Caki2 (cell line): ENCODE measurements at regions not wholly inside any gene's neighbourhood (a gene's known extent, or its start where the extent isn't known, plus 50 kb on each side); places are given as distances from the start of the nearest gene placed in this dataset.
A peak's percentile ranks its signal among the peaks of the same experiment; 100 is the strongest.

Experiments used
- DNase-seq: peaks from one replicate; pipeline ENCODE4 v3.0.0-alpha.2; 2015; ENCODE audit warnings: low read depth
- in situ Hi-C: cut with HindIII; loops from 2 replicates; pipeline ENCODE4 v1.10.0; 2016; ENCODE audit warnings: low sequenced_read_pairs, low pct_unique_long_range_greater_than_20kb, mixed read lengths

- no peak for DNase-seq
- in situ Hi-C loops: no loop called here
Measured at GRCh38 chr13:111411151-111411858, 90.9 kb downstream of the TEX29 start.

GRCh38 chr13:111411919-111412650 is 91.6 kb downstream of the TEX29 start:
- no peak for DNase-seq
- in situ Hi-C loops: no loop called here

GRCh38 chr13:111413407-111414187 is 93.2 kb downstream of the TEX29 start:
- in situ Hi-C loops: no loop called here
- DNase-seq: no peak

GRCh38 chr13:111414341-111414740 is 93.9 kb downstream of the TEX29 start:
- no peak for DNase-seq
- in situ Hi-C loops: no loop called here

- DNase-seq: no peak
- in situ Hi-C loops: no loop called here
Measured at GRCh38 chr13:111415246-111415645, 94.8 kb downstream of the TEX29 start.

- in situ Hi-C loops: no loop called here
- no peak for DNase-seq
Measured at GRCh38 chr13:111415765-111416164, 95.3 kb downstream of the TEX29 start.

GRCh38 chr13:111418101-111418500 is 97.7 kb downstream of the TEX29 start:
- DNase-seq: no peak
- in situ Hi-C loops: no loop called here

- in situ Hi-C loops: no loop called here
- no peak for DNase-seq
Measured at GRCh38 chr13:111420113-111420876, 99.9 kb downstream of the TEX29 start.

- in situ Hi-C loops: no loop called here
- DNase-seq: no peak
Measured at GRCh38 chr13:111421216-111421615, 100.8 kb downstream of the TEX29 start.

GRCh38 chr13:111422348-111422747 is 101.9 kb downstream of the TEX29 start:
- in situ Hi-C loops: no loop called here
- no peak for DNase-seq

GRCh38 chr13:111423168-111423785 is 102.8 kb downstream of the TEX29 start:
- in situ Hi-C loops: no loop called here
- peak; percentile 42 for DNase-seq

GRCh38 chr13:111424134-111424533 is 103.7 kb downstream of the TEX29 start:
- in situ Hi-C loops: no loop called here
- no peak for DNase-seq

GRCh38 chr13:111425326-111425725 is 104.9 kb downstream of the TEX29 start:
- no peak for DNase-seq
- in situ Hi-C loops: no loop called here

GRCh38 chr13:111429064-111429558 is 108.7 kb downstream of the TEX29 start:
- in situ Hi-C loops: no loop called here
- DNase-seq: peak; percentile 28

- no peak for DNase-seq
- in situ Hi-C loops: no loop called here
Measured at GRCh38 chr13:111431206-111431605, 110.8 kb downstream of the TEX29 start.

- no peak for DNase-seq
- in situ Hi-C loops: no loop called here
Measured at GRCh38 chr13:111434578-111435159, 114.2 kb downstream of the TEX29 start.

GRCh38 chr13:111436446-111436845 is 116.0 kb downstream of the TEX29 start:
- in situ Hi-C loops: no loop called here
- DNase-seq: no peak

GRCh38 chr13:111437417-111437816 is 117.0 kb downstream of the TEX29 start:
- no peak for DNase-seq
- in situ Hi-C loops: no loop called here
